ENCODE measurements at regions not wholly inside any gene's neighbourhood (a gene's known extent, or its start where the extent isn't known, plus 50 kb on each side); places are given as distances from the start of the nearest gene placed in this dataset.
A peak's percentile ranks its signal among the peaks of the same experiment; 100 is the strongest.

DNA sequence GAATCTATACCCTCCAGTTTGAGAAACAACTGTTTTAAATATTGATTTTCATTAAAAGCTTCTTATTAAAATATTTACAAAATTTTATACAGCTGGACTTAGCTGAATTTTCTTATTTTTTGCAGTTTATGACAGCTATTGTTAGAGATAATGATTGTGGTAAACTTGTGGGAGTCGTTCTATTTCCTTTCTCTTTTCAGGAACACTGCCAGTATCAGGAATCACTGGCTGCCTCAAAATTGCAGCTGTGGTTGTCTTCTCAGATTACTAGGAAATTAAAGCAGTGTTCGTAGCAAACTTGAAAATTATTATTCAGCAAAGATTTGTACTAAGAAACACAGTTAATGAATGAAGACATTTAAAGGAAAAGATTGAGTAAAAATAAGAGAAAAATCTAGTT, 311.0 kb downstream of the CENPW start:
- TF ChIP-seq, protein P1, sequence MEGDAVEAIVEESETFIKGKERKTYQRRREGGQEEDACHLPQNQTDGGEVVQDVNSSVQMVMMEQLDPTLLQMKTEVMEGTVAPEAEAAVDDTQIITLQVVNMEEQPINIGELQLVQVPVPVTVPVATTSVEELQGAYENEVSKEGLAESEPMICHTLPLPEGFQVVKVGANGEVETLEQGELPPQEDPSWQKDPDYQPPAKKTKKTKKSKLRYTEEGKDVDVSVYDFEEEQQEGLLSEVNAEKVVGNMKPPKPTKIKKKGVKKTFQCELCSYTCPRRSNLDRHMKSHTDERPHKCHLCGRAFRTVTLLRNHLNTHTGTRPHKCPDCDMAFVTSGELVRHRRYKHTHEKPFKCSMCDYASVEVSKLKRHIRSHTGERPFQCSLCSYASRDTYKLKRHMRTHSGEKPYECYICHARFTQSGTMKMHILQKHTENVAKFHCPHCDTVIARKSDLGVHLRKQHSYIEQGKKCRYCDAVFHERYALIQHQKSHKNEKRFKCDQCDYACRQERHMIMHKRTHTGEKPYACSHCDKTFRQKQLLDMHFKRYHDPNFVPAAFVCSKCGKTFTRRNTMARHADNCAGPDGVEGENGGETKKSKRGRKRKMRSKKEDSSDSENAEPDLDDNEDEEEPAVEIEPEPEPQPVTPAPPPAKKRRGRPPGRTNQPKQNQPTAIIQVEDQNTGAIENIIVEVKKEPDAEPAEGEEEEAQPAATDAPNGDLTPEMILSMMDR (conservative IDR thresholded peaks at IDR 0.05; ENCODE audit: low read depth, low read length): no peak
- peak; percentile 54 for DNase-seq (ENCODE audit: low read depth)
- H3K4me3 ChIP-seq (ENCODE audit: low read depth, low read length): no peak overlapping the region

DNA sequence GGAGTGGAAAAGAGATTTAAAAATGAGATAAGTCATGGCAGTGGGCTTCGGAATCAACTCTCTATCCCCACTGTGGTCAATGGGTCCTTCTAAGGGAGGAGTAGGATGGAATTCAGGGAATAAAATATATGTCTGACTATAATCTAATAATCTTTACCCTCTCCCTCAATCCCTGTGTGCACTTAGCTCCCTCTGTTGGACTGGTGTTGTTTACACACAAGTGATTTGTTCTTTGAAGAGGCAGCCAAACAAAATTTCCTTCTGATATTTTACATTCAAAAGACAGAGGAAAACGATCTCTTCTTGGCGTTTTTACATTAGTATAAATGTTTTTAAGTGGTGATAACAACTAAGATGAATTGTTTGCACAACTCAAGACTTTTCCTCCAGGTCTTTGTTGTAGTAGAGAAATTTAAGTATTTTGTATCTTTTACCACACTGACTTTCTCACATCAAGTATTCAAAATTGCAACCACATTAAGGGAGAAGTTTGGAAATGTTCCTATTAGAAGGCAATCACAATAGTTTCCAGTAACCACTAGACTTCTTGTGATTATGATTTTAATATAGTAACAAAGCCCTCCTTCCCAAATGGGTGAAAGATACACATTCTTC, 317.8 kb downstream of the CENPW start:
- no peak overlapping the region for H3K4me3 ChIP-seq (ENCODE audit: low read depth, low read length)
- DNase-seq (ENCODE audit: low read depth): peak; percentile 76
- TF ChIP-seq, protein P1 (conservative IDR thresholded peaks at IDR 0.05; ENCODE audit: low read depth, low read length): peak; percentile 78

DNA sequence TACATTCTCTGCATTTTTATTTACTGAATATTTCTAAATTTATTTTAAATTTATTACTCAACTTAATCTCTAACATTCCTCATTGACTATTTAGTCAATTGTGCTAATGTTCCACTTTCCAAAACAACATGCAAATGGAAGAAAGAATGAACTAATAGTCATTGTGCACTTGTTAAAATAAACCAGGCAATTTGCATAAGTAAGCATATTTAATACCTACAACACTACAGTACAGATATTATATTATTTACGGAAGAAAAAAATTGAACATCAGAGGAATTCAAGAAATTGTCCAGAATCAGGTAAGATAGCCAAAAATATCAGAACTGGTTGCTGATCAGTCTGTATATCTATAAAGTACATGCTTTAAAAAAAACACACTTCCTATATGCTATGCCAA, 320.5 kb downstream of the CENPW start:
- no peak for DNase-seq (ENCODE audit: low read depth)
- TF ChIP-seq, protein P1 (conservative IDR thresholded peaks at IDR 0.05; ENCODE audit: low read depth, low read length): no peak
- no peak overlapping the region for H3K4me3 ChIP-seq (ENCODE audit: low read depth, low read length)

DNA sequence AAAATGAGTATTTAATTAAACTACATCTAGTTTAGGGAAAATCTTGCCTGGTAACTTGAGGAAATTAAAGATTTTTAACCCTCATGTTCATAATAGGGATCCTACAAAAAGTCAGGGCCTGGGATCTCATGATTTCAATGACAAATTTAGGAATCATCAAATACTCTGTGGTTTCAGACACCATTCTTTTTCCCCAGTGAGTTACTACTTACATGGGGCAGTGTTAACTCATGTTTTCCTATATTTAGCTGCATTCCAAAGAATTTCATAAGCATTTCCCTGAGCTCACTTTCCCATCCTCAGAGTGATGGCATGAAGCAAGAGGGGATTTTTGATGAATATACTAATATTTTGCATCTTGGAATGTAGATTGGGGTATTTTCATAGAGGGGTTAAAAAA, 321.7 kb downstream of the CENPW start:
- no peak overlapping the region for H3K4me3 ChIP-seq (ENCODE audit: low read depth, low read length)
- DNase-seq (ENCODE audit: low read depth): peak; percentile 86
- TF ChIP-seq, protein P1 (conservative IDR thresholded peaks at IDR 0.05; ENCODE audit: low read depth, low read length): no peak

DNA sequence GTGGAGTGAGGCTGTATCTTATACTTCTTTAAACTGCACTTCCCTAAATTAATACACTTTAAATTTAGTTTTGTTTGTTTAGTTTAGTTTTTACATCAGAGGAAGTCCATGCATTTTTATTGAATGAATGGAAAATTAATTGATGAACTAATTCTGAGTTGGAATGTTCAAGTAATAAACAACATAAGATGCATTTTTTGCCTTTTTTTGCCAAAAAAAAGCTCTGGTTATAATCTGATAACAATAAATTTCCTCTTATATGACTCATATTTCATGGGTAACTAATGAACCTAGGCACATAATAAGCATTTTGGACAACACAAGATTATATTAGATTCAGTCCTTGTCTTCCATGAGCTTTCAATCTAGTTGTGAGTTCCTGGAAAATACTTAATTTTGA, 323.1 kb downstream of the CENPW start:
- no peak for DNase-seq (ENCODE audit: low read depth)
- TF ChIP-seq, protein P1 (conservative IDR thresholded peaks at IDR 0.05; ENCODE audit: low read depth, low read length): no peak
- no peak overlapping the region for H3K4me3 ChIP-seq (ENCODE audit: low read depth, low read length)

DNA sequence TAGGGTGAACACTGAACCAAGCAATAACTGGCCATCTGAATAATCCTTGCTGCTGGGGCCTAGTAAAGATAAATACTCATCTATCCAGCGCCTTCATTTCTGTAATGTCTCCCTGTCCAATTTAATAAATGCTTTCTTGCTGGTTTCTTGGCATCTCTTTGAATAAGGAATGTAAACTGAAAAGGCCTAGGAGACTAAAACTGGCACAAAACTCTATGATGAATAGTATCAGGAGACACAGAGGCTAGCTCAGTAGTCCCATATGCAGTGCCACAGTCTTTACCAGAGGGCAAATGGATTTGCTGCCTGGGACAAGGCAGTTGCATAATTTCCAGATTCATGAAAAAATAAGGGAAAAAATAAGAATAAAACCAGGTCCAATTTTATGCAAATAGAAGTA, 324.4 kb downstream of the CENPW start:
- TF ChIP-seq, protein P1 (conservative IDR thresholded peaks at IDR 0.05; ENCODE audit: low read depth, low read length): no peak
- no peak for DNase-seq (ENCODE audit: low read depth)
- no peak overlapping the region for H3K4me3 ChIP-seq (ENCODE audit: low read depth, low read length)

DNA sequence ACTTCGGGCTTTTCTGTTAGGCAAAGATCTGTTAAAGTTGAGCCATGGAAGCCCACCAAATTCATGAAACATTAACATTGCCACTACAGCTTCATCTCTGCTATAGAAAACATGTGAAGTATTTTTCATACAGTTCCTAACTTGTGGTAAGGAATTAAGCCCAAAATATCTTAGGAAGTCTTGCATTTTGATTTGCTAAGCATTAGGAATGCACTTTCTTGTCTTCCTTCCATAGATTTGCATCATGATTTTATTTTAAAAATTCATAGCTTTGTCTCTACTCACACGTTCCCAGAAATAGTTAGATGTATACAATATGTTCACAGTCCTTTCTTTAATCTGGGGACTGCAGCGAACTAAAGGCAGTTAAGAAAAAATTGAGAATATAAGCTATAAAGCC, 325.6 kb downstream of the CENPW start:
- TF ChIP-seq, protein P1 (conservative IDR thresholded peaks at IDR 0.05; ENCODE audit: low read depth, low read length): no peak
- no peak for DNase-seq (ENCODE audit: low read depth)
- no peak overlapping the region for H3K4me3 ChIP-seq (ENCODE audit: low read depth, low read length)

All from choroid plexus epithelial cell (primary cell).